ENCODE measurements at regions not wholly inside any gene's neighbourhood (a gene's known extent, or its start where the extent isn't known, plus 50 kb on each side); places are given as distances from the start of the nearest gene placed in this dataset.

DNA sequence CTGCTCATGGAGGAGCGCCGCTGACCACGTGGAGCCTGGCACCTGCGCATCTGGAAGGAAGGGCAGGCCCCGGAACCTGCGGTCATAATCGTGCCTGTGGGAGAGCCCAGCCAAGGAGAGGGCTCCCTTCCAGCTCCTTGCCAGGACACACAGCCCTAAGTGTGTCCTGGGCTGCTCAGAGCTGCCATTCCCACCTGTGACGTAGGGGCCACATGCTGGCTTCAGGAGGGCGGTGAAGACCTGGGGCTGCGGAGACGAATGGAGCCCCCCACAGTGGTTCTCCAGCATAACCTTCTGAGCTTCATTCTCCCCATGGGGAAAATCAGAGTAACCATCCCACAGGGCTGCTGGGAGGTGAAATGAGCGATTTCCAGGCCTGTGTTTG, 127.6 kb upstream of the CHST15 start:
- TF ChIP-seq, protein P1, sequence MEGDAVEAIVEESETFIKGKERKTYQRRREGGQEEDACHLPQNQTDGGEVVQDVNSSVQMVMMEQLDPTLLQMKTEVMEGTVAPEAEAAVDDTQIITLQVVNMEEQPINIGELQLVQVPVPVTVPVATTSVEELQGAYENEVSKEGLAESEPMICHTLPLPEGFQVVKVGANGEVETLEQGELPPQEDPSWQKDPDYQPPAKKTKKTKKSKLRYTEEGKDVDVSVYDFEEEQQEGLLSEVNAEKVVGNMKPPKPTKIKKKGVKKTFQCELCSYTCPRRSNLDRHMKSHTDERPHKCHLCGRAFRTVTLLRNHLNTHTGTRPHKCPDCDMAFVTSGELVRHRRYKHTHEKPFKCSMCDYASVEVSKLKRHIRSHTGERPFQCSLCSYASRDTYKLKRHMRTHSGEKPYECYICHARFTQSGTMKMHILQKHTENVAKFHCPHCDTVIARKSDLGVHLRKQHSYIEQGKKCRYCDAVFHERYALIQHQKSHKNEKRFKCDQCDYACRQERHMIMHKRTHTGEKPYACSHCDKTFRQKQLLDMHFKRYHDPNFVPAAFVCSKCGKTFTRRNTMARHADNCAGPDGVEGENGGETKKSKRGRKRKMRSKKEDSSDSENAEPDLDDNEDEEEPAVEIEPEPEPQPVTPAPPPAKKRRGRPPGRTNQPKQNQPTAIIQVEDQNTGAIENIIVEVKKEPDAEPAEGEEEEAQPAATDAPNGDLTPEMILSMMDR (optimal IDR thresholded peaks at IDR 0.05 in 1 of 3, IDR thresholded peaks at IDR 0.05 in 1 of 3, conservative IDR thresholded peaks at IDR 0.05 in 1 of 3; ENCODE audit: extremely low read depth in 1 of 3, insufficient read depth in 2 of 3, low read length in 3 of 3), result no peak
- TF ChIP-seq EZH2 (IDR thresholded peaks at IDR 0.05; ENCODE audit: low read length), result no peak
